Stomach (tissue), 4 donors: ENCODE measurements at regions not wholly inside any gene's neighbourhood (a gene's known extent, or its start where the extent isn't known, plus 50 kb on each side); places are given as distances from the start of the nearest gene placed in this dataset.

Source experiments
- CTCF ChIP-seq, 7 experiments: fragments of 450-650 bp in 4 of 7; fragments of 200-600 bp in 3 of 7; sonication (generic) in 3 of 7; IDR thresholded peaks; one replicate each; pipeline ENCODE4 v1.5.1; 2016 to 2019; ENCODE audit warnings: antibody characterized with exemption in 7 of 7, control low read depth in 2 of 7, mild to moderate bottlenecking in 1 of 7
- POLR2A ChIP-seq, 4 donors: fragments of 450-650 bp; IDR thresholded peaks; one replicate each; pipeline ENCODE4 v1.6.1; 2016; ENCODE audit warnings: antibody characterized with exemption in 4 of 4, control low read depth in 2 of 4, mild to moderate bottlenecking in 1 of 4, moderate library complexity in 1 of 4

- TF ChIP-seq CTCF (IDR thresholded peaks at IDR 0.05): no peak
- no peak for TF ChIP-seq POLR2A (IDR thresholded peaks at IDR 0.05)
These were observed 545.5 kb downstream of the UQCRFS1 start for GRCh38 chr19:28667348-28667977.
